ENCODE measurements at regions not wholly inside any gene's neighbourhood (a gene's known extent, or its start where the extent isn't known, plus 50 kb on each side); places are given as distances from the start of the nearest gene placed in this dataset.
"Not testable (repeated sequence)": the region's sequence is repeated elsewhere in the genome, so short reads cannot be mapped to it uniquely, and the experiment has no call there.

GRCh38 chr10:42193588-42193987, 444.8 kb downstream of the ZNF33B start:
- not testable (repeated sequence) for DNase-seq (ENCODE audit: low read depth in 4 of 4, low spot score in 3 of 4)

GRCh38 chr10:42192450-42192849, 445.9 kb downstream of the ZNF33B start:
- not testable (repeated sequence) for DNase-seq (ENCODE audit: low read depth in 4 of 4, low spot score in 3 of 4)

- not testable (repeated sequence) for DNase-seq (ENCODE audit: low read depth in 4 of 4, low spot score in 3 of 4)
Measured at GRCh38 chr10:42187501-42188195, 450.7 kb downstream of the ZNF33B start.

- not testable (repeated sequence) for DNase-seq (ENCODE audit: low read depth in 4 of 4, low spot score in 3 of 4)
Measured at GRCh38 chr10:42177793-42178689, 460.3 kb downstream of the ZNF33B start.

GRCh38 chr10:42177077-42177792, 461.1 kb downstream of the ZNF33B start:
- no peak for DNase-seq (ENCODE audit: low read depth in 4 of 4, low spot score in 3 of 4)

GRCh38 chr10:42150428-42151061, 487.8 kb downstream of the ZNF33B start:
- no peak for DNase-seq (ENCODE audit: low read depth in 4 of 4, low spot score in 3 of 4)

- no peak for DNase-seq (ENCODE audit: low read depth in 4 of 4, low spot score in 3 of 4)
Measured at GRCh38 chr10:42149722-42150427, 488.5 kb downstream of the ZNF33B start.

- DNase-seq (ENCODE audit: low read depth in 4 of 4, low spot score in 3 of 4) = no peak
Measured at GRCh38 chr10:42149027-42149700, 489.2 kb downstream of the ZNF33B start.

GRCh38 chr10:42146165-42146564, 492.2 kb downstream of the ZNF33B start:
- DNase-seq (ENCODE audit: low read depth in 4 of 4, low spot score in 3 of 4) = not testable (repeated sequence)

- DNase-seq (ENCODE audit: low read depth in 4 of 4, low spot score in 3 of 4) = not testable (repeated sequence)
Measured at GRCh38 chr10:42138023-42138422, 500.3 kb downstream of the ZNF33B start.

GRCh38 chr10:42113158-42113450, 525.3 kb downstream of the ZNF33B start:
- DNase-seq (ENCODE audit: low read depth in 4 of 4, low spot score in 3 of 4) = no peak

GRCh38 chr10:42112331-42113157, 525.8 kb downstream of the ZNF33B start:
- no peak for DNase-seq (ENCODE audit: low read depth in 4 of 4, low spot score in 3 of 4)

- no peak for DNase-seq (ENCODE audit: low read depth in 4 of 4, low spot score in 3 of 4)
Measured at GRCh38 chr10:42111661-42112330, 526.6 kb downstream of the ZNF33B start.

GRCh38 chr10:42111076-42111475, 527.3 kb downstream of the ZNF33B start:
- DNase-seq (ENCODE audit: low read depth in 4 of 4, low spot score in 3 of 4) = no peak

Measured in left renal pelvis (tissue), 4 donors.